Hematopoietic multipotent progenitor cell treated with erythropoietin and hydrocortisone succinate and interleukin-3 and kit ligand, for 6 days (in vitro differentiated cells): ENCODE measurements at regions not wholly inside any gene's neighbourhood (a gene's known extent, or its start where the extent isn't known, plus 50 kb on each side); places are given as distances from the start of the nearest gene placed in this dataset.

ENCODE experiments used
- DNase-seq: peaks from one replicate; pipeline ENCODE4 v3.0.0-alpha.2; 2015

- no peak for DNase-seq
Measured at GRCh38 chr4:153141238-153141637, 63.0 kb upstream of the TRIM2 start.

- DNase-seq: peak; percentile 89
Measured at GRCh38 chr4:153142700-153143438, 61.4 kb upstream of the TRIM2 start.

- DNase-seq: peak; percentile 20
Measured at GRCh38 chr4:153143527-153144348, 60.5 kb upstream of the TRIM2 start.

- no peak for DNase-seq
Measured at GRCh38 chr4:153146031-153146430, 58.2 kb upstream of the TRIM2 start.

- DNase-seq: peak; percentile 55
Measured at GRCh38 chr4:153146961-153147360, 57.3 kb upstream of the TRIM2 start.

- DNase-seq: no peak
Measured at GRCh38 chr4:153148791-153149190, 55.5 kb upstream of the TRIM2 start.

GRCh38 chr4:153151535-153152455, 52.4 kb upstream of the TRIM2 start:
- peak; percentile 68 for DNase-seq

- DNase-seq: peak; percentile 76
Measured at GRCh38 chr4:153152501-153153338, 51.5 kb upstream of the TRIM2 start.

- peak; percentile 76 for DNase-seq
Measured at GRCh38 chr4:153153339-153153871, 50.8 kb upstream of the TRIM2 start.

GRCh38 chr4:153154007-153154975, 50.0 kb upstream of the TRIM2 start:
- DNase-seq: peak; percentile 75
